Esophagus mucosa (tissue), 1 donor: ENCODE measurements at regions not wholly inside any gene's neighbourhood (a gene's known extent, or its start where the extent isn't known, plus 50 kb on each side); places are given as distances from the start of the nearest gene placed in this dataset.

Experiments used
- ATAC-seq: fragments of 200-7000 bp; cut with Tn5 transposase; one replicate; pipeline ENCODE4 v1.9.1; 2020
- donor health status: DM: yes; HTN: yes; CAD: no.

GRCh38 chr5:1666812-1667588, 132.6 kb downstream of the MRPL36 start:
- ATAC-seq = peak; percentile 38

GRCh38 chr5:1666221-1666620, 133.4 kb downstream of the MRPL36 start:
- ATAC-seq = no peak

GRCh38 chr5:1665803-1666202, 133.8 kb downstream of the MRPL36 start:
- no peak for ATAC-seq

- ATAC-seq = no peak
Measured at GRCh38 chr5:1665231-1665630, 134.4 kb downstream of the MRPL36 start.

GRCh38 chr5:1663186-1663585, 136.5 kb downstream of the MRPL36 start:
- no peak for ATAC-seq

GRCh38 chr5:1662559-1663085, 137.0 kb downstream of the MRPL36 start:
- no peak for ATAC-seq

- no peak for ATAC-seq
Measured at GRCh38 chr5:1661831-1662558, 137.6 kb downstream of the MRPL36 start.

GRCh38 chr5:1661311-1661710, 137.6 kb upstream of the LPCAT1 start:
- no peak for ATAC-seq

- ATAC-seq = no peak
Measured at GRCh38 chr5:1660511-1660910, 136.8 kb upstream of the LPCAT1 start.

- no peak for ATAC-seq
Measured at GRCh38 chr5:1660001-1660400, 136.2 kb upstream of the LPCAT1 start.

GRCh38 chr5:1659100-1659981, 135.6 kb upstream of the LPCAT1 start:
- no peak for ATAC-seq

- ATAC-seq = no peak
Measured at GRCh38 chr5:1658665-1659064, 134.9 kb upstream of the LPCAT1 start.

- ATAC-seq = no peak
Measured at GRCh38 chr5:1657161-1657741, 133.5 kb upstream of the LPCAT1 start.

- ATAC-seq = no peak
Measured at GRCh38 chr5:1656271-1656975, 132.7 kb upstream of the LPCAT1 start.

- ATAC-seq = no peak
Measured at GRCh38 chr5:1655496-1656270, 131.9 kb upstream of the LPCAT1 start.

GRCh38 chr5:1654786-1655495, 131.2 kb upstream of the LPCAT1 start:
- no peak for ATAC-seq

GRCh38 chr5:1653698-1654651, 130.2 kb upstream of the LPCAT1 start:
- ATAC-seq = peak; percentile 89

GRCh38 chr5:1652873-1653697, 129.3 kb upstream of the LPCAT1 start:
- ATAC-seq = peak; percentile 59
